WTC11 (cell line): ENCODE measurements at regions not wholly inside any gene's neighbourhood (a gene's known extent, or its start where the extent isn't known, plus 50 kb on each side); places are given as distances from the start of the nearest gene placed in this dataset.

ENCODE experiments used
- ATAC-seq: fragments of 200-7000 bp; cut with Tn5 transposase; 2 replicates; pipeline ENCODE4 v1.10.0; 2021; ENCODE audit warnings: mild to moderate bottlenecking, moderate library complexity
- CTCF ChIA-PET: fragments of 300-600 bp; sonication (Branson Sonifier 250); formaldehyde crosslinking; loops from one replicate; lab custom pipeline; 2021; ENCODE audit warnings: antibody characterized with exemption; lab: Charles Lee
- POLR2A ChIA-PET: fragments of 350-600 bp; sonication (Branson Sonifier 250); formaldehyde crosslinking; loops from one replicate; lab custom pipeline; 2021; ENCODE audit warnings: antibody characterized with exemption; lab: Charles Lee
- DNase-seq: peaks from one replicate; pipeline ENCODE4 v3.0.0; 2021; ENCODE audit warnings: low spot score
- H3K27ac Mint-ChIP-seq: 2 replicates; pipeline ENCODE4 v1.8.0; 2021; ENCODE audit warnings: mixed read lengths
- H3K27me3 Mint-ChIP-seq: 2 replicates; pipeline ENCODE4 v1.8.0; 2021; ENCODE audit warnings: low read depth, mild to moderate bottlenecking, moderate library complexity, mixed read lengths
- H3K36me3 Mint-ChIP-seq: 2 replicates; pipeline ENCODE4 v1.8.0; 2021; ENCODE audit warnings: mixed read lengths
- H3K4me1 Mint-ChIP-seq: 2 replicates; pipeline ENCODE4 v1.8.0; 2022; ENCODE audit warnings: mixed read lengths
- H3K4me3 Mint-ChIP-seq: 2 replicates; pipeline ENCODE4 v1.8.0; 2021; ENCODE audit warnings: mild to moderate bottlenecking, moderate library complexity, mixed read lengths
- H3K9me3 Mint-ChIP-seq: 2 replicates; pipeline ENCODE4 v1.8.0; 2021; ENCODE audit warnings: mixed read lengths
- AFF4 ChIP-seq: sonication (generic); formaldehyde crosslinking; IDR thresholded peaks from 2 replicates; pipeline ENCODE4 v1.8.1; 2023; ENCODE audit warnings: mild to moderate bottlenecking, missing genetic modification reagents, borderline replicate concordance
- AR ChIP-seq: fragments of 250-450 bp; sonication (Bioruptor Pico); IDR thresholded peaks from 2 replicates; pipeline ENCODE4 v1.9.0; 2021; ENCODE audit warnings: mild to moderate bottlenecking
- E2F1 ChIP-seq: sonication (generic); formaldehyde crosslinking; IDR thresholded peaks from 2 replicates; pipeline ENCODE4 v1.8.0; 2022; ENCODE audit warnings: mild to moderate bottlenecking, missing genetic modification reagents
- ELF4 ChIP-seq: sonication (generic); formaldehyde crosslinking; IDR thresholded peaks from 2 replicates; pipeline ENCODE4 v1.8.1; 2022; ENCODE audit warnings: low read depth, mild to moderate bottlenecking, moderate library complexity, missing genetic modification reagents
- ERG ChIP-seq: fragments of 250-450 bp; sonication (Bioruptor Pico); IDR thresholded peaks from 2 replicates; pipeline ENCODE4 v1.8.0; 2021; ENCODE audit warnings: mild to moderate bottlenecking
- ETV6 ChIP-seq: sonication (generic); formaldehyde crosslinking; IDR thresholded peaks from 2 replicates; pipeline ENCODE4 v1.8.1; 2022; ENCODE audit warnings: mild to moderate bottlenecking, missing genetic modification reagents
- FOXJ3 ChIP-seq: sonication (generic); formaldehyde crosslinking; IDR thresholded peaks from 2 replicates; pipeline ENCODE4 v1.9.0; 2021; ENCODE audit warnings: missing genetic modification reagents, mild to moderate bottlenecking, borderline replicate concordance
- GRHL2 ChIP-seq: fragments of 250-450 bp; sonication (Bioruptor Pico); IDR thresholded peaks from 2 replicates; pipeline ENCODE4 v1.8.0; 2022; ENCODE audit warnings: mild to moderate bottlenecking, moderate library complexity; ENCODE audit not compliant: insufficient replicate concordance, severe bottlenecking
- SOX15 ChIP-seq: fragments of 250-450 bp; sonication (Bioruptor Pico); IDR thresholded peaks from 2 replicates; pipeline ENCODE4 v1.9.0; 2021; ENCODE audit warnings: mild to moderate bottlenecking
- STAT6 ChIP-seq: sonication (generic); formaldehyde crosslinking; conservative IDR thresholded peaks from 2 replicates; pipeline ENCODE4 v1.8.1; 2023; ENCODE audit warnings: mild to moderate bottlenecking, low read depth, missing genetic modification reagents, moderate library complexity
- USF2 ChIP-seq: sonication (generic); formaldehyde crosslinking; IDR thresholded peaks from 2 replicates; pipeline ENCODE4 v1.8.1; 2023; ENCODE audit warnings: mild to moderate bottlenecking, missing genetic modification reagents, moderate library complexity
- ZBTB21 ChIP-seq: sonication (generic); formaldehyde crosslinking; IDR thresholded peaks from 2 replicates; pipeline ENCODE4 v1.8.1; 2023; ENCODE audit warnings: mild to moderate bottlenecking, missing genetic modification reagents, borderline replicate concordance
- ZMAT4 ChIP-seq: fragments of 250-450 bp; sonication (Bioruptor Pico); IDR thresholded peaks from 2 replicates; pipeline ENCODE4 v1.9.0; 2021; ENCODE audit warnings: mild to moderate bottlenecking
- ZNF219 ChIP-seq: sonication (generic); formaldehyde crosslinking; IDR thresholded peaks from 2 replicates; pipeline ENCODE4 v1.8.0; 2023; ENCODE audit warnings: missing genetic modification reagents, mild to moderate bottlenecking, borderline replicate concordance
- ZNF423 ChIP-seq: fragments of 250-450 bp; sonication (Bioruptor Pico); IDR thresholded peaks from 2 replicates; pipeline ENCODE4 v2.1.2; 2022; ENCODE audit warnings: mild to moderate bottlenecking, moderate library complexity
- TF ChIP-seq, protein P1 (sequence below): sonication (generic); formaldehyde crosslinking; IDR thresholded peaks from 2 replicates; pipeline ENCODE4 v1.8.1; 2023; ENCODE audit warnings: mild to moderate bottlenecking, missing genetic modification reagents

GRCh38 chr10:125411724-125412123 is 251.4 kb upstream of the CTBP2 start:
- peaks cover 7% of the 10 kb centered on the region for H3K4me1 Mint-ChIP-seq
- POLR2A ChIA-PET = interaction anchor here (0.7 kb wide), 1 partner anchor 111 kb away, joined by 3 read pairs; no protein-coding TSS in a partner anchor
- ATAC-seq = no peak

More at GRCh38 chr10:125411724-125412123, 251.4 kb upstream of the CTBP2 start:
- H3K27me3 Mint-ChIP-seq = no peaks in the 10 kb centered on the region
- H3K9me3 Mint-ChIP-seq = peaks cover 4% of the 10 kb centered on the region; the same call in 1 of the 2 replicates
- no peaks in the 10 kb centered on the region for H3K36me3 Mint-ChIP-seq
- no peak overlapping the region for H3K4me3 Mint-ChIP-seq
- CTCF ChIA-PET = no interaction called here
- H3K27ac Mint-ChIP-seq = no peak overlapping the region
- DNase-seq = no peak
- TF ChIP-seq ZBTB21 (no peak), AFF4 (CRISPR knock-in tag) (no peak), ELF4 (no peak), ZMAT4 (CRISPR knock-in tag) (no peak), STAT6 (CRISPR knock-in tag) (no peak), USF2 (CRISPR knock-in tag) (no peak), GRHL2 (no peak), FOXJ3 (CRISPR knock-in tag) (no peak), ETV6 (CRISPR knock-in tag) (no peak), E2F1 (CRISPR knock-in tag) (no peak), SOX15 (CRISPR knock-in tag) (no peak), ERG (CRISPR knock-in tag) (no peak), AR (CRISPR knock-in tag) (no peak), ZNF219 (CRISPR knock-in tag) (no peak), ZNF423 (CRISPR knock-in tag) (no peak)
- TF ChIP-seq, protein P1, sequence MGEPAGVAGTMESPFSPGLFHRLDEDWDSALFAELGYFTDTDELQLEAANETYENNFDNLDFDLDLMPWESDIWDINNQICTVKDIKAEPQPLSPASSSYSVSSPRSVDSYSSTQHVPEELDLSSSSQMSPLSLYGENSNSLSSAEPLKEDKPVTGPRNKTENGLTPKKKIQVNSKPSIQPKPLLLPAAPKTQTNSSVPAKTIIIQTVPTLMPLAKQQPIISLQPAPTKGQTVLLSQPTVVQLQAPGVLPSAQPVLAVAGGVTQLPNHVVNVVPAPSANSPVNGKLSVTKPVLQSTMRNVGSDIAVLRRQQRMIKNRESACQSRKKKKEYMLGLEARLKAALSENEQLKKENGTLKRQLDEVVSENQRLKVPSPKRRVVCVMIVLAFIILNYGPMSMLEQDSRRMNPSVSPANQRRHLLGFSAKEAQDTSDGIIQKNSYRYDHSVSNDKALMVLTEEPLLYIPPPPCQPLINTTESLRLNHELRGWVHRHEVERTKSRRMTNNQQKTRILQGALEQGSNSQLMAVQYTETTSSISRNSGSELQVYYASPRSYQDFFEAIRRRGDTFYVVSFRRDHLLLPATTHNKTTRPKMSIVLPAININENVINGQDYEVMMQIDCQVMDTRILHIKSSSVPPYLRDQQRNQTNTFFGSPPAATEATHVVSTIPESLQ (CRISPR knock-in tag) = no peak
